ENCODE measurements at regions not wholly inside any gene's neighbourhood (a gene's known extent, or its start where the extent isn't known, plus 50 kb on each side); places are given as distances from the start of the nearest gene placed in this dataset.

DNA sequence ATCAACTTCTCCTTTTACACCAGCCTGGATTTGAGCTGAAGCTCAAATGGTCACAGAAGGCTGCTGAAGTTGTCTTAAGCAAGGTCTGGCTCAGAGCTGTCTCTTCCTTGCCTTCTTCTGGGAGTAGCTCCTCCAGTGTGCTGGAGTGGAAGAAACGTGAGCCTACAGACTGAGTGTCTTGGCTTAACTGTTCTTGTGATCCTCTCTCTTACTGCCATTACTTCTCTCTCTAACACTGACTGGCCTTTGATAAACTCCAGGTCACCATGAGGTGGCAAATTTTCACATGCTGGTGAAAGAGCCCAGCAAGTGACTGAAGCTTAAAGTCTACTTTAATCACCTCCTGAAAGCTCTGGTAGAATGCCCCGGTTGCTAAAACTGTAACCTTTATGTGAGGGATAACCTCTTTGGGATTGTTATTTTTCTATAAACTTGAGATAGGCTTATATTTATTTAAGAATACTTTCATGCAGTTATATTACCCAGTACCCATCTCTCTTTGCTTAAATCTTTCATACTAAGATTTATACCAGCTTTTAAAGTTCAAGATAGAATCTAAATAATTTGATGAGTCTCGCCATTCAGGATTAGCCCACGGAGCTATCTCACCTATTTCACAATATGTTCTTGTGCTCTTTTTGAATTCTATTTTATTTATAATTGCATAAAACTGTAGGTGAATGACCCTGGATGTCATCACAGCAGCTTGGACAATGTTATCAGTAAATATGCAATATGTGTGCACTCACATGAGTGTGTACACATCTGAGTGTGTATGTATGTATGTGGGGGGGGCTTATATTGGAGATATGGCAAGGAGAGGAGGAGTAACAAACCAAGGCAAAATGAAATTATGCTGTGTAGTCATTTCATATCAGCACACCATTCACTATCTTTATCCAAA, 924.0 kb downstream of the LTN1 start:
- peaks cover 0 to 15% (median 4%) of the 10 kb centered on the region in 4 donors for H3K4me1 ChIP-seq
- no peaks in the 10 kb centered on the region for H3K27me3 ChIP-seq
- no peak overlapping the region for H3K4me3 ChIP-seq
- H3K27ac ChIP-seq, result peak overlapping the region in 2 of 5 donors; percentile 27
- intact Hi-C loops (cut with DNase I; ENCODE audit: low total_unique reads), result no loop called here
- H3K9me3 ChIP-seq, result peaks cover 0 to 4% (median 0%) of the 10 kb centered on the region in 4 donors
- 51 to 65% (median 57%) methylated on average over 4 of the region's 4 CpGs for WGBS, 5 donors
- TF ChIP-seq POLR2A (IDR thresholded peaks at IDR 0.05) (no peak), POLR2AphosphoS5 (IDR thresholded peaks at IDR 0.05) (no peak), EP300 (IDR thresholded peaks at IDR 0.05) (no peak)
- TF ChIP-seq, protein P1, sequence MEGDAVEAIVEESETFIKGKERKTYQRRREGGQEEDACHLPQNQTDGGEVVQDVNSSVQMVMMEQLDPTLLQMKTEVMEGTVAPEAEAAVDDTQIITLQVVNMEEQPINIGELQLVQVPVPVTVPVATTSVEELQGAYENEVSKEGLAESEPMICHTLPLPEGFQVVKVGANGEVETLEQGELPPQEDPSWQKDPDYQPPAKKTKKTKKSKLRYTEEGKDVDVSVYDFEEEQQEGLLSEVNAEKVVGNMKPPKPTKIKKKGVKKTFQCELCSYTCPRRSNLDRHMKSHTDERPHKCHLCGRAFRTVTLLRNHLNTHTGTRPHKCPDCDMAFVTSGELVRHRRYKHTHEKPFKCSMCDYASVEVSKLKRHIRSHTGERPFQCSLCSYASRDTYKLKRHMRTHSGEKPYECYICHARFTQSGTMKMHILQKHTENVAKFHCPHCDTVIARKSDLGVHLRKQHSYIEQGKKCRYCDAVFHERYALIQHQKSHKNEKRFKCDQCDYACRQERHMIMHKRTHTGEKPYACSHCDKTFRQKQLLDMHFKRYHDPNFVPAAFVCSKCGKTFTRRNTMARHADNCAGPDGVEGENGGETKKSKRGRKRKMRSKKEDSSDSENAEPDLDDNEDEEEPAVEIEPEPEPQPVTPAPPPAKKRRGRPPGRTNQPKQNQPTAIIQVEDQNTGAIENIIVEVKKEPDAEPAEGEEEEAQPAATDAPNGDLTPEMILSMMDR (IDR thresholded peaks at IDR 0.05), result no peak
- no peak for DNase-seq
- no peaks in the 10 kb centered on the region for H3K36me3 ChIP-seq

DNA sequence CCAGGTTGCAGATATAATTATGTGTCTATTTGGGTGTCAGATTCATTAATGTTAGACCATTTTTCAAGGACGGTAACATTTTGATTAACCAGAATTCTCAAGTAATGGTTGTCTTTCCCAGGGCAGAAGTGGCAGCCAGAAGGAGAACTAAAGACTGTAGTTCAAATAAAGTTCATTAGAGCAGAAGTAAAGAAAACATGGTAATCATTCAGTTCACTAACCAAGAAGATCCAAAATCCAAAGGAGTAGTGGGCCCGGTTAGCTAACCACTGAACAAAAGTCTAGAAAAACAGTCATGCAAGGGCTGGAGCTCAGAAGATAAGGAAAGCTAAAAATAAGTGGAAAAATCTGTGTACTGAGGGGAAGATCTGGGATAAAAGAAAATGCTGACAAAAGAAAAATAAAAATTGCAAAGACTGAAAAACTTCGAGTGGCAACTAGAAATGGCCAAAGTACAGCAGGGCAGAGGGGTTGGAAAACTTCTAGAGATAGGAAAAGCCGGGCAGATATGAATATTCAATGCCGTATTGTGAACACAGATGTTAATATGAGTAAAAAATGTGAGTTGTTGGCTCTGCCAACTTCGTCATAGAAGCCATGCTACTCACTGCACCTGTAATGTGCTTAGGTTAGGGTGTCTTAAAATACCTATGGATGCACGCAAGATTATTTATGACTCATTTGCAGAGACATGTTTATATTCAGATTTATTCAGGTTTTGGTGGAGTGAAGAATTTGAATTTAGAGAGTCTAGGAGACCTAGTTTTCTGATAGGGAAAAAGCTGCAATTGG, 925.9 kb downstream of the LTN1 start:
- Histone ChIP-seq H3K9me3 (peaks cover 0 to 2% (median 0%) of the 10 kb centered on the region in 4 donors), H3K27me3 (no peaks in the 10 kb centered on the region), H3K4me1 (peaks cover 0 to 15% (median 4%) of the 10 kb centered on the region in 4 donors), H3K27ac (no peak overlapping the region), H3K36me3 (no peaks in the 10 kb centered on the region), H3K4me3 (no peak overlapping the region)
- WGBS, 5 donors, result 84 to 93% (median 91%) methylated on average over 7 of the region's 7 CpGs
- intact Hi-C loops (cut with DNase I; ENCODE audit: low total_unique reads), result no loop called here
- DNase-seq, result no peak
- TF ChIP-seq POLR2A (IDR thresholded peaks at IDR 0.05) (no peak), EP300 (IDR thresholded peaks at IDR 0.05) (no peak), POLR2AphosphoS5 (IDR thresholded peaks at IDR 0.05) (no peak)
- TF ChIP-seq, protein P1 (IDR thresholded peaks at IDR 0.05), result no peak

DNA sequence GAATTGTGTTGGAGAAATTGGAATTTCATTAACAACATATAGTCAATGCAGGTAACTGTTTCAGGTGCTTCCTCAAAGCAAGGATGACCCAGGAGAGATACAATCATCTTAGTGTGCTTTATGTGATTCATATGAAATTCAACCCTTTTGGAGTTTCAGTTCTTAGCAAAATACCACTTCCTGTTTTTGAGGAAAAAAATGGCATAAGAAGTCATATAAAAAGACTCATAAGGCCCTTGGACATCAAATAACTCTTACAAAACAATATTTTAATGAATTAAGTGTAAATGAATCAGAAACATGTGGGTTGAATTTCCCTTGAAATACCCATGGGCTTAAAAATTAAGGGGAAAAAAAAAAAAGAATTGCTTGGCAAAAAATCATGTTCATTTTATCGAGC, 926.6 kb downstream of the LTN1 start:
- Histone ChIP-seq H3K4me3 (no peak overlapping the region), H3K36me3 (no peaks in the 10 kb centered on the region), H3K9me3 (no peaks in the 10 kb centered on the region), H3K27me3 (no peaks in the 10 kb centered on the region), H3K27ac (no peak overlapping the region), H3K4me1 (peaks cover 0 to 15% (median 4%) of the 10 kb centered on the region in 4 donors)
- DNase-seq, result no peak
- no peak for TF ChIP-seq EP300 (IDR thresholded peaks at IDR 0.05)
- no peak for TF ChIP-seq POLR2A (IDR thresholded peaks at IDR 0.05)
- TF ChIP-seq, protein P1 (IDR thresholded peaks at IDR 0.05), result no peak
- TF ChIP-seq POLR2AphosphoS5 (IDR thresholded peaks at IDR 0.05), result no peak
- 48 to 75% (median 69%) methylated on average over 1 of the region's 1 CpG for WGBS, 5 donors
- intact Hi-C loops (cut with DNase I; ENCODE audit: low total_unique reads), result no loop called here
